HCT116 (cell line): ENCODE measurements at regions not wholly inside any gene's neighbourhood (a gene's known extent, or its start where the extent isn't known, plus 50 kb on each side); places are given as distances from the start of the nearest gene placed in this dataset.

Experiments used
- ATAC-seq: fragments of 200-7000 bp; cut with Tn5 transposase; 2 replicates; pipeline ENCODE4 v1.9.1; 2020; ENCODE audit warnings: mild to moderate bottlenecking, moderate library complexity
- BruUV-seq: library from RNA; stranded (reverse); fragments of 400-500 nt; replicated peaks from 2 replicates; lab custom pipeline; 2021; lab: Mats Ljungman, UMichigan
- CTCF ChIA-PET: fragments of 300-600 bp; sonication (Branson Sonifier 250); formaldehyde crosslinking; loops from one replicate; lab custom pipeline; 2021; ENCODE audit warnings: antibody characterized with exemption; lab: Charles Lee
- POLR2A ChIA-PET: fragments of 300-600, 350-600 bp; sonication (Branson Sonifier 250); formaldehyde crosslinking; loops from one replicate; lab custom pipeline; 2021; ENCODE audit warnings: antibody characterized with exemption; lab: Charles Lee
- RAD21 ChIA-PET, 2 experiments: fragments of 300-600 bp; sonication (Branson Sonifier 250); formaldehyde crosslinking; loops; one replicate each; lab custom pipeline; 2023; ENCODE audit warnings: low total read pairs in 2 of 2; ENCODE audit not compliant: uncharacterized antibody in 2 of 2, unreplicated experiment in 2 of 2, low non-redundant PET in 1 of 2; lab: Charles Lee
- DNase-seq: peaks from one replicate; pipeline ENCODE4 v3.0.0-alpha.2; 2010; ENCODE audit warnings: low read depth, low spot score
- H2AFZ ChIP-seq: fragments of 200-600 bp; shearing (Covaris generic), sonication (generic); 2 replicates; pipeline ENCODE4 v1.6.1; 2017; ENCODE audit warnings: low read depth, mixed run types, mixed read lengths, antibody characterized with exemption, low read length; ENCODE audit not compliant: poor library complexity, severe bottlenecking
- H3K27ac ChIP-seq: 2 replicates; pipeline ENCODE4 v1.5.1; 2012; ENCODE audit warnings: low read depth, low read length
- H3K27me3 ChIP-seq: fragments of 200-600 bp; sonication (generic); 2 replicates; pipeline ENCODE4 v1.6.1; 2016; ENCODE audit warnings: mixed run types, low read length, mixed read lengths; ENCODE audit not compliant: insufficient read depth
- H3K36me3 ChIP-seq, 2 experiments: fragments of 200-500 bp in 1 of 2; fragments of 200-600 bp in 1 of 2; sonication (Bioruptor generic) in 1 of 2; sonication (generic) in 1 of 2; 2 replicates each; pipeline versions ENCODE4 v1.5.1 to v1.6.1; 2014 to 2016; ENCODE audit warnings: low read length in 2 of 2, inconsistent platforms in 1 of 2, mixed read lengths in 1 of 2, mixed run types in 1 of 2; ENCODE audit not compliant: insufficient read depth in 2 of 2, control insufficient read depth in 1 of 2
- H3K4me1 ChIP-seq, 2 experiments: fragments of 200-600 bp in 1 of 2; sonication (generic) in 1 of 2; 2 replicates each; pipeline versions ENCODE4 v1.5.1 to v1.6.1; 2012 to 2017; ENCODE audit warnings: low read length in 2 of 2, inconsistent platforms in 1 of 2, mild to moderate bottlenecking in 1 of 2, mixed read lengths in 1 of 2, mixed run types in 1 of 2, moderate library complexity in 1 of 2; ENCODE audit not compliant: insufficient read depth in 2 of 2, control insufficient read depth in 1 of 2
- H3K4me2 ChIP-seq: fragments of 200-600 bp; sonication (generic); 2 replicates; pipeline ENCODE4 v1.6.1; 2017; ENCODE audit warnings: mixed run types, low read length, mixed read lengths
- H3K4me3 ChIP-seq, 2 experiments: fragments of 200-600 bp in 1 of 2; sonication (generic) in 1 of 2; replicated peaks in 1 of 2; 2 replicates each; pipeline ENCODE4 v1.5.1; 2011 to 2016; ENCODE audit warnings: low read length in 2 of 2, control low read depth in 1 of 2, low read depth in 1 of 2, mild to moderate bottlenecking in 1 of 2, mixed read lengths in 1 of 2, mixed run types in 1 of 2
- H3K79me2 ChIP-seq: fragments of 200-600 bp; sonication (generic); 2 replicates; pipeline ENCODE4 v1.6.1; 2017; ENCODE audit warnings: mild to moderate bottlenecking, mixed run types, low read length, moderate library complexity, mixed read lengths; ENCODE audit not compliant: insufficient read depth
- H3K9ac ChIP-seq: fragments of 200-600 bp; sonication (generic); 2 replicates; pipeline ENCODE4 v1.6.1; 2016; ENCODE audit warnings: low read length, mixed read lengths
- H3K9me2 ChIP-seq: fragments of 200-600 bp; sonication (generic), shearing (Covaris generic); 2 replicates; pipeline ENCODE4 v1.6.1; 2017; ENCODE audit warnings: mixed run types, mild to moderate bottlenecking, moderate library complexity; ENCODE audit not compliant: insufficient read depth
- H3K9me3 ChIP-seq, 2 experiments: fragments of 200-500 bp in 1 of 2; fragments of 200-600 bp in 1 of 2; sonication (Bioruptor generic) in 1 of 2; sonication (generic) in 1 of 2; 2 replicates each; pipeline ENCODE4 v1.6.1; 2014 to 2017; ENCODE audit warnings: low read length in 2 of 2, mixed read lengths in 2 of 2, inconsistent platforms in 1 of 2, low read depth in 1 of 2, mild to moderate bottlenecking in 1 of 2, mixed run types in 1 of 2, moderate library complexity in 1 of 2; ENCODE audit not compliant: control insufficient read depth in 1 of 2, insufficient read depth in 1 of 2
- H4K20me1 ChIP-seq: fragments of 200-600 bp; sonication (generic), shearing (Covaris generic); 2 replicates; pipeline ENCODE4 v1.6.1; 2017; ENCODE audit warnings: mixed run types, mild to moderate bottlenecking, moderate library complexity; ENCODE audit not compliant: insufficient read depth
- ATF3 ChIP-seq: IDR thresholded peaks from 2 replicates; pipeline ENCODE4 v1.6.1; 2012
- CEBPB ChIP-seq: IDR thresholded peaks from 2 replicates; pipeline ENCODE4 v1.6.1; 2012; ENCODE audit warnings: low read depth
- CTCF ChIP-seq, 3 experiments: fragments of 200-600 bp in 1 of 3; sonication (generic) in 1 of 3; IDR thresholded peaks in 2 of 3; conservative IDR thresholded peaks in 1 of 3; 2 replicates each; pipeline ENCODE4 v1.5.1; 2012 to 2017; ENCODE audit warnings: low read depth in 2 of 3, low read length in 2 of 3, antibody characterized with exemption in 1 of 3, borderline replicate concordance in 1 of 3, control low read depth in 1 of 3, mild to moderate bottlenecking in 1 of 3, mixed read lengths in 1 of 3, mixed run types in 1 of 3, moderate library complexity in 1 of 3; ENCODE audit not compliant: insufficient read depth in 1 of 3
- EZH2 ChIP-seq: fragments of 200-600 bp; sonication (generic); IDR thresholded peaks from 2 replicates; pipeline ENCODE4 v1.6.1; 2017; ENCODE audit warnings: antibody characterized with exemption, mixed run types
- FOSL1 ChIP-seq: IDR thresholded peaks from 2 replicates; pipeline ENCODE4 v1.6.1; 2012; ENCODE audit warnings: low read depth
- JUND ChIP-seq: IDR thresholded peaks from 2 replicates; pipeline ENCODE4 v1.6.1; 2012
- MAX ChIP-seq: IDR thresholded peaks from 2 replicates; pipeline ENCODE4 v1.6.1; 2012
- POLR2A ChIP-seq: IDR thresholded peaks from 2 replicates; pipeline ENCODE4 v1.7.0; 2011; ENCODE audit warnings: borderline replicate concordance; ENCODE audit not compliant: insufficient read depth, insufficient read length; ENCODE audit errors: extremely low read depth
- POLR2AphosphoS5 ChIP-seq: IDR thresholded peaks from 2 replicates; pipeline ENCODE4 v1.6.1; 2011; ENCODE audit warnings: mild to moderate bottlenecking, low read depth, low read length, moderate library complexity
- REST ChIP-seq: IDR thresholded peaks from 2 replicates; pipeline ENCODE4 v1.6.1; 2012; ENCODE audit warnings: low read depth
- TCF7L2 ChIP-seq: IDR thresholded peaks from 2 replicates; pipeline ENCODE4 v1.7.0; 2011; ENCODE audit warnings: borderline replicate concordance, inconsistent platforms; ENCODE audit not compliant: insufficient read depth, insufficient read length; ENCODE audit errors: extremely low read depth
- YY1 ChIP-seq: IDR thresholded peaks from 2 replicates; pipeline ENCODE4 v1.6.1; 2011; ENCODE audit warnings: low read length, low read depth, moderate library complexity, mild to moderate bottlenecking; ENCODE audit not compliant: insufficient replicate concordance; ENCODE audit errors: extremely low read depth
- ZFX ChIP-seq: fragments of 450-650 bp; IDR thresholded peaks from 2 replicates; pipeline ENCODE4 v1.6.1; 2017
- ZNF274 ChIP-seq: fragments of 200-500 bp; sonication (Bioruptor generic); IDR thresholded peaks from 2 replicates; pipeline ENCODE4 v1.6.1; 2014; ENCODE audit warnings: mild to moderate bottlenecking, low read depth, low read length, inconsistent platforms
- intact Hi-C: fragments of 100-400 bp; cut with micrococcal nuclease; formaldehyde crosslinking; loops from 2 replicates; pipeline ENCODE4 v1.10.0; 2022

- TF ChIP-seq REST: no peak
- TF ChIP-seq POLR2AphosphoS5: no peak
Measured at GRCh38 chr9:86526021-86526420, 171.8 kb upstream of the TUT7 start (continued).

GRCh38 chr9:86525182-86525581 is 171.0 kb upstream of the TUT7 start:
- no TSS peak for BruUV-seq
- POLR2A ChIA-PET: no interaction called here
- peaks cover 40% of the 10 kb centered on the region for H3K27me3 ChIP-seq
- H2AFZ ChIP-seq: no peak overlapping the region
- no peaks in the 10 kb centered on the region for H3K36me3 ChIP-seq
- intact Hi-C loops: no loop called here
- no peak overlapping the region for H3K9ac ChIP-seq
- no peak for DNase-seq
- no peak overlapping the region for H3K4me2 ChIP-seq
- H3K9me2 ChIP-seq: no peaks in the 10 kb centered on the region
- no peaks in the 10 kb centered on the region for H3K4me1 ChIP-seq
- H3K4me3 ChIP-seq: no peak overlapping the region
- CTCF ChIA-PET: no interaction called here
- no peaks in the 10 kb centered on the region for H3K9me3 ChIP-seq
- ATAC-seq: no peak
- RAD21 ChIA-PET: no interaction called here
- H3K79me2 ChIP-seq: no peaks in the 10 kb centered on the region
- no peaks in the 10 kb centered on the region; the same call in 1 of the 2 replicates for H4K20me1 ChIP-seq
- TF ChIP-seq CEBPB: no peak
- TF ChIP-seq ZNF274: no peak
- no peak for TF ChIP-seq EZH2
- TF ChIP-seq POLR2AphosphoS5: no peak
- TF ChIP-seq JUND: no peak
- TF ChIP-seq POLR2A: no peak
- no peak for TF ChIP-seq MAX
- TF ChIP-seq FOSL1: no peak
- TF ChIP-seq TCF7L2: no peak
- TF ChIP-seq ATF3: no peak
- no peak for TF ChIP-seq YY1
- no peak for TF ChIP-seq CTCF (IDR thresholded peaks at IDR 0.05 in 2 of 3, conservative IDR thresholded peaks at IDR 0.05 in 1 of 3; ENCODE audit: borderline replicate concordance in 1 of 3, insufficient read depth in 1 of 3, low read depth in 2 of 3, low read length in 2 of 3)
- TF ChIP-seq ZFX: no peak
- H3K27ac ChIP-seq: no peak overlapping the region
